HG03575 (cell line): ENCODE measurements at regions not wholly inside any gene's neighbourhood (a gene's known extent, or its start where the extent isn't known, plus 50 kb on each side); places are given as distances from the start of the nearest gene placed in this dataset.
"Not testable (repeated sequence)": the region's sequence is repeated elsewhere in the genome, so short reads cannot be mapped to it uniquely, and the experiment has no call there.

Experiments
- ATAC-seq: cut with Tn5 transposase; IDR thresholded peaks from one replicate; pipeline ENCODE4 v1.9.1; 2021; ENCODE audit not compliant: unreplicated experiment, insufficient number of reproducible peaks, low FRiP score; ENCODE audit errors: extremely low read depth

DNA sequence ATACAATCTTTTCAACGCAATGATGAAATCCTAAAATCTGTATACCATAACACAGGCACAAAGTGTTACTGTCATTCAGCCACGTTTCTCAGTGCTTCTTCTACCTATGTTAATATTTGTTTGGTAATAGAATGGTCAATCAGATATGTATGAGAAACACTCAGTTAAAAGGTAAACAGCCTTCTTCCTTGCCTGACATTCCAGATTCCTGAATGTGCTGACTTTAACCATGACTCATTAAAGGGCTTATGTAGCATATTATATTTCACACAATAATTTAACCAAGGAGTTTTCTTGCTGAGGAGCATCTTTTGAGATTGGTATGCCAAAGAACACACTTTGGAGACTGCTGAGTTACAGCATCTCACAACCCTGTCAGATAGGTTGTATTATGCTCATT, 187.6 kb downstream of the CETN3 start:
- no peak for ATAC-seq

DNA sequence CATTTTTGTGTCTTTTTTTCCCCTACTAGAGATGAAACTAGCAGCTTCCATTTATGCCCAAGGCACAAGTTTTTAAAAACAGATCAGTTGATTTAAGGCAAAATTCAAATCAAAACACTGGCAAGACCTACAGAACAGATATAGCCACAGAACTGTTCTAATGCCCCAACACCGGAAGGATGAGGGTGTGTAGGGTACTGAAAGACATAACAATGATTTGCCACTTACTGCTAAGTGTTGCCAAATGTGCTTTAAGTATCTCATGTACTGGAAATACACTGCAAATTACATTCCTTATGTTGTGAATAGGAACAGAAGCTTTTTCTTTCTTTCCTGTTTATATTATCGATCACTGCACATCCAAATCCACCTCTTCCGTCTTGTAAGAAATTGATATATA, 189.0 kb downstream of the CETN3 start:
- no peak for ATAC-seq

DNA sequence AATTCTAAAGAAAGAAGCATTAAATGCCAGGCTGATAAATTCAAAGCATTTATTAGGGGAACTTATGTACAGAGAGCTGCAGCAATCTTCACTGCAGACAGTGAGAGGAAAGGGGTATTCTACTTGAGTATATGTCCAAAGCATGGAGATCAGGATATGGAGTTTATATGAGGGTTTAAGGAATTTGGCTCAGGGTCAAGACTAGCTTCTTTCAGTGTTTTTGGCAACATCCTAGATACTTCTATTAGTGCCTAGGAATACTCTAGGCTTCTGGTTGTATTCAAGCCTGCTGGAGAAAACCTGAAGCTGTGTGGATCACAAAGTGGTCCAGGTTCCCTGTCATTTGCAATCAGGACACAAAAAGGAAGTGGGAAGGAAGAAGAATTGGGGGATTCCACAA, 194.6 kb downstream of the CETN3 start:
- ATAC-seq, result no peak

DNA sequence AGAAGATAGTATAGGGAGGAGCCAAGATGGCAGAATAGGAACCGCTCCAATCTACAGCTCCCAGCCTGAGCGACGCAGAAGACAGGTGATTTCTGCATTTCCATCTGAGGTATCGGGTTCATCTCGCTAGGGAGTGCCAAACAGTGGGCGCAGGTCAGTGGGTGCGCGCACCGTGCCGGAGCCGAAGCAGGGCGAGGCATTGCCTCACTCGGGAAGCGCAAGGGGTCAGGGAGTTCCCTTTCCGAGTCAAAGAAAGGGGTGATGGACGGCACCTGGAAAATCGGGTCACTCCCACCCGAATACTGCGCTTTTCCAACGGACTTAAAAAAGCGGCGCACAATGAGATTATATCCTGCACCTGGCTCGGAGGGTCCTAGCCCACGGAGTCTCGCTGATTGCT, 201.2 kb downstream of the CETN3 start:
- not testable (repeated sequence) for ATAC-seq

DNA sequence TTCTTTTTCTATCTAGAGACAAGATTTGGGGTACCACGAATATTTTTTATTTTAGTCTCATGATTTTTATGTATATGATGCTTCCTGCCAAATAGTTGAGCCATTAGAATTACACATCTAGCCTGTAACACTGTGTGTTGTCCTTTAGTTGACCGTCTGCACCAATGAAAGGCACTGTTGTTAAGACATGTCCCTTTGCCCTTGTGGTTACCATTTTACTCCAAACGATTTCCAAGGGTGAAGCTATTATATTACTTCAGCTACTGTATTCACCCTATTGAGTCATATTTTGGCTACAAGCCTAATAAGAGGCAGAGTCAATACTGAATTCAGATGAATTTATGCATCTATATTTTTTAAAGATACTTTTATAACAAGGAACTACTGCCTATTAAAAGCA, 207.6 kb downstream of the CETN3 start:
- ATAC-seq, result no peak

DNA sequence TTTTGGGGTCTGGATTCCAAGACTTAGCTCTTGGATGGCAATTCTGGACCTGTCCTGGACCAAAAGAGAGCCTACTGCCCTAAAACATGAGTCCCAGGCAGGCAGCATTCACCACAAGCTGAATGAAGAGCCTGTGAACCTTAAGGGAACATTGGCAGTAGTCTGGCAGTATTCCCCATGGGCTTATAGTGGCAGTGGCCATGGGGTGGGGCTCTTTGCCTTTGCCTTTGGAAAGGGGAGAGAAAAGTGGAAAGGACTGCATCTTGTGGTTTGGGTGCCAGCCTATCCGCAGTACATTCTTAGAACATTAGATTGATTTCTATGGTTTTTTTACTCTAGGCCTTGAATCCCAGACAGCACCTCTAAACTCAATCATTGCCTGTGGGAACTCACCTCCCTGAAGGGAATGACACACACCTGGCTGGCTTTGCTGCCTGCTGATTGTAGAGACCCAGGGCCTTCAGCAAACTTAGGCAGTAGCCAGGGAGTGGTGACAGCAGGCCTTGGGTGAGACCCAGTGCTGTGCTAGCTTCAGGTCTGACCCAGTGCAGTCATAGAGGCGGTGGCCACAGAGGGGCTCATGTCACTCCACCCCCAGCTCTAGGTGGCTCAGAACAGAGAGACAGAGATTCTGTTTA, 216.3 kb downstream of the CETN3 start:
- no peak for ATAC-seq

DNA sequence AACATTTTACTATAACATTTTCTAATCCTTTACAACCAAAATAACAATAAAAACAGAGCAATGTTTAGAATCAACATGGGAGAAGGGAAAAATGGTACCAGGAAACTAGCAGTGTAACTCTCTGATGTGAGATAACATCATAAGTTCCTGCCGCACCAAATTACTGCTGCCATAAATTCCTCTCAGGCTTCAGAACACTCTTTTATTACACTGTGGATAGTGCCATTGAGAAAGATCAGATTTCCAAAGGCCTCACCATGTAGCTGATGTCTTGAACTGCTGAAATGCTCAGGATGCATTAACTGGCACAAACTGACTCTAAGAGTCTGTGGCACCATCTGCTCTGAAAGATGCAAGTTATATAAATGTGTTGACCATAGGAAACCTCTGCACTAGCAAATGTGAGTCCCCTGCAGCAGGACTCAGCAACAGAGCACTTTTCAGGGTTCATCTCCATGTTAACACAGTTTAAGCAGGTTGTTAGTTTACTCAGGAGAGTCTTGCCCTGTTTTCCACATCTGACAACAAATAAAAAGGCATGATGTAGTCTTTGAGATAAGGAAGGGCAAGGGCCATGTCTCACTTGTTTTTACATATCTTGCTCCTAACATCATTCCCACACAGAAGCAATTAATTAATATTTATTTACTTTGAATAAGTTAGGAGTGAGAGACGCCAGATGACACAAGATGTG, 218.1 kb downstream of the CETN3 start:
- no peak for ATAC-seq

DNA sequence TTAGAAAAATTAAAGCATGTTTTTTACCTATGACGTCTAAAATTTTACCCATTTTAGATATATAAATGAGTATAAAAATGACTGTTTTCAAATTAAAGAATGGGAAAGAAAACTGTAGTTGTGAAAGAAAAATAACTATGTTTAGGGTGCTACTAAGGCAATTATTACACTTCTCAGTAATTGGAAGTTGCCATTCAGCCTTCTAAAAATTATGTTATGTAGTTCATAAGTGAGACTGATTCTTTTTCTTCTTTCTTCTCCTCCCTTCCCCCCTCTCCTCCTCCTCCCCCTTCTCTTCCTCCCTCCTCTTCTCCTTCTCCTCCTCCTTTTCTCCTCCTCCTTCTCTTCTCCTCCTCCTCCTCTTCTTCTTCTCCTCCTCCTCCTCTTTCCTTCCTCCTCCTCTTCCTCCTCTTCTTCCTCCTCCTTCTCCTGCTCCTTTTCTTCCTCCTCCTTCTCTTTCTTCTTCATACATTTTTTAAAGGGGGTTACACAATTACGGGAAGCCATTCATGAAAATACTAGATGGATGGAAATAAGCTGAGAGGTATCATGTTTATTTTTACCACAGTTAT, 223.6 kb downstream of the CETN3 start:
- ATAC-seq, result no peak

DNA sequence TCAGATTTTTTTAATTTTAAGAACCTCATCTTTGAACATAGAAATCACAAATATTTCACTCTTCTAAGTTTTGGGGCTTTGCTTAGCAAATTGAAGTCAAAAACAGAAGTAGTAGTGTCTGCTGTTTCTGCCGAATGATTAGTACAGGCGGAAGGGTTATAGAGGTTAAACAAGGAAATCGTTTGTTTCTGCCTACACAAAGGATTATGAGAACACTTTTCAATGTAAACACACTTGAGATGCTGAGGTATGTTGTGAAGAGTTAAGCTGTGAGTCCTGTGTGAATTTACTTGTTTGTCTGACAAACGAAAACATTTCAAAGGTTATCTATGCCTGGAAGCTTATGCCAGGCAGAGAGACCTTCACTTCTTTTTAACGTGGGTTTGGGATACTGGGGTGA, 224.8 kb downstream of the CETN3 start:
- ATAC-seq, result no peak

DNA sequence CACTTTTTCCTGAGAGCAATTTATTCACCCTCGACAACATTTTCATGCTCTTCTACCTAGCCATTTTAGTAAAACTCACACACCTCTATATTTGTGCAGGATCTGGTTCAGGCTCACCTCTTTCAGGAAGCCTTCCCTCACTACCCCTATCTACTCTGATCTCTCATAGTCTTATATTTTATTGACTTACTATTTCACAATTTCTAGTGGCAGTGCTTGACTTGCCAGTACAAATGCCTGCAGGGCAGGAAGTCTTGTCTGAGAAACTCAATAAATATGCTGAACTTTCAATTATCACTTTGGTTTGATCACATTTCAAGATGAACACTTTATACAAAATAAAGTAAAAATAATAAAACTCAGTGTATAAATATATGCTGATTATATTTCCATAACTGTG, 226.8 kb downstream of the CETN3 start:
- ATAC-seq, result no peak

DNA sequence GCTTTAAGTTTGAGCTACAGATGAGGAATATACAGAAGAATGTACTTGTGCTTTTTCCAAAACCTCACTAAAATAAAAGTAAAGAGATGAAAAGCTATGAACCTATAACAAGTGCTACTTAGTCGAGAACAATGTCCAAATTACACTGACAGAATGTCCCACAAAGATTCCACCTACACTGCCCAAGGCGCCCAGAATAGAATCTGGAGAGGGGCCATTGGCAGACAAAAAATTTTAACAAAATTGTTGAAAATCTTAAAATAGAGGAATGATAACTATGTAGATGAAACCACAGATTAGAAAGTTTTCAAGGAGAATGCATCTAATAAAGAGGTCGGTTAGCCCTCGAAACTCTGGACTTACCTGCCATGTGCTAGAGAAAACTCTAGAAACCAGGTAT, 235.3 kb downstream of the CETN3 start:
- ATAC-seq, result no peak

DNA sequence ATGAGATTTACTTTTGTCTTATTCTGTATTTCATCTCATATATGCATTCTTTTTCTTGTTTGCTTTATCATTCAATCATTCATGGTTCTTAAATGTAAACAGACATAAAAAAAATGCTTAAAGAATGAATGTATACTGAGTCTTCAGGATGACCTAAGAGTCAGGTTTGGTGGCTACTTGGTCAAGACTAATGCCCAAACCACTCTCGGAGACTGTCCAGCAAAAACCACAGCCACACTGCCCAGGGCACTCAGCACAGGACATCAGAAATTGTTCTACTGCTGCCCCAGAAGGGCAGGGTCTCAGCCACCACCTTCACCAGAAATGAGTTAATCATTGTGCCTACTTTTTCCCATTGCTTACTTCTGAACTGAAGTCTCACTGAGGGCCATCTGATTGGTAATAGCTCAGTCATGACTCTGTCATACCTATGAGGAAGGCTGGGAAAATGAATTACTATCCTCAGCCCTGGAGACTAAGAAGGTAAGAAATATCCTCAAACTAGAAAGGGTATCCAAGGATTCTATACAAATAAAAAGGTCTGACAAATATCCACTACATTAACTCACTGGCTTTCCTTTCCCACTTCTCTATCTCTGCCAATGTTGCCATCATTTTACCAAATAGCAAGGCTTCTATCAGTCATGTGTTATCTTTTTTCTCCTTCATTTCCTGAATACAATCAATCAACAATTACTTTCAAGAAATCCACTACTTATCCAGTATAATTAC, 236.1 kb downstream of the CETN3 start:
- no peak for ATAC-seq

DNA sequence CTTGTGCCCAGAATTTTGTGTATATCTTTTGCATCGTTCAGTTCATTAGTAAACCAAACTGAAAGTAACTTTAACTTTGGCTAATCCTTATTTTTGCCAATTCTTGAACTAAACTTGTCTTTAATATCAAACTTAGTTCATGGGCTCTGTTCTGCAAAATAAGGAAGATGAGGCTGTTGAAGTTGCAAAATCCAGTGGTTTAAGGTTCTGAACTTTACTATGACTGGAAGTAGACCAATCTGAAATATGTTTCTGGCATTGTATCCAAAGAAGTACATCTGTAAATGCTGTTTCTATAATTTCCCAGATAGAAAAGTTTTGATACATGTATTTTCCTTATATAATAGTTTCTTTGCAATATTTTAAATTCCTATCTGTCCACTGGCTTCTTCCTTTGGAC, 238.1 kb downstream of the CETN3 start:
- no peak for ATAC-seq

DNA sequence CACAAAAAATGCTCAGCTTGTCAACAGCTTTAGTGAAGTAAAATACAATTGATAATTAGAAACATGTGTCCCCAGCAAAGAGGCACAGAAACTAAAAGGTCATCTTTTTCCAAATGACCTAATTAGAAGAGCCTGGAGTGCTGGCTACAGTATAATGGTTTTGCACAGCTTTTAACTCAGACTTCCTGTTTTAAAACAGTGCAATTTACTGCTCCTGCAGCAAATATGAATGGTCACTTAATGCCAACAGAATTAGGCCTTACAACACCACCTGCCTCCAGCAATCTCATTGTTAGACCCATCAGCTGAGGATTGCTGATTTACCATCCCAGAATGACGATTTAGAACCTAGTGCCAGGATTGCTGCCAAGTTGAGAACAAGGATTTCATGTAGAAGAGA, 239.3 kb downstream of the CETN3 start:
- no peak for ATAC-seq

DNA sequence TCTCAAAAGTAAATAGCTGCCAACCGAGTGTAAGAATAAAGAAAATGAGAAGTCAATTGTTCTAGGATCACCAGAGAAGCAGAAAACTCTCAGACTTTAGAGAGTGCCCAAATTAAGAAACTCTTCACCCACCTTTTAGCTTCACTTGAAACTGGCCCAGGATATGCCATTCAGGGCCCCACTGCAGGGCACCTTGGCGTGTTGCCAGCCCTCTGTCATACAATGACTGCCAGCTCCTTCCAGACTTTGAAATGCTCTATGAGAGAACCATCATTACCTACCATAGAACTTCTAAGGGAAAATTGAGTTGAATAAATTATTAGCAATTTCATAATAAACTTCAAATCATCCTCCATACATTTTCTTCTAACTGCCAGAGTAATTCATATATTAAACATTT, 240.5 kb downstream of the CETN3 start:
- ATAC-seq, result no peak

DNA sequence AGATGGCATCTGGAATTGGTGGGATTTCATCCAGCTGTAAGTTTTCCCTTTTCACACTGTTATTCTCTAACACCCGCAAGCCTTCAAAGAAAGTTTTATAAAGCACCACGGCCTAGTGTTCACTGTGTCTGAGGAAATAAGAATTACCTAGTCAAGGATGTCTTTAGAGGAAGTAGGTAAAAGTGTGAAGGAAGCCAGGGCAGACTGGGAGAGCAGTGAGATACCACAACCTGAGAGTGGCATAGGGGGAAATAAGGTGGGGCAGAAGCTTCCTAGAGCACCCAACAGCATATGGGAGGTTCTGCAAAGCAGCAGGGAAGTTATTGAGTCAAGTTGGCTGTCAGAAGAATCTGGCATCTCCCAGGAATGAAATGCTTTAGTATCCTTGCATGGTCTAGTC, 241.2 kb downstream of the CETN3 start:
- ATAC-seq, result no peak

DNA sequence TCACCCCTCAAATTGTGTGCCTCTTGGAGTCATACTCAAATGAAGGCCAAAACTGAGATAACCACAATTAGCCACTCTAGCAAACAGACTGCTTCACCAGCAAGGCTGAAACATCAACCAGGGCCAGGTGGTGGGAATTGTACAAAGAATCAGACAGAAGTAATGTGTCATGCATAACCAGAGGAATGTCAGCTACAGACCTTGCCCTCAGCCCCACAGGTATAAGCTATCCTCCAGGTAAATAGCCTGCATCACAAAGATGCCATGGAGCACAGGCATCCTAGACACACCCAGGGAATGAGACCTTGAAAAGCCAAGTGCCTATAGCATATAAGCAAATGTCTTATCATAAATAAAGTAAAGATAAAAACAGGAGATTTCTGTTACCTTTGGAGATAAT, 242.7 kb downstream of the CETN3 start:
- no peak for ATAC-seq

DNA sequence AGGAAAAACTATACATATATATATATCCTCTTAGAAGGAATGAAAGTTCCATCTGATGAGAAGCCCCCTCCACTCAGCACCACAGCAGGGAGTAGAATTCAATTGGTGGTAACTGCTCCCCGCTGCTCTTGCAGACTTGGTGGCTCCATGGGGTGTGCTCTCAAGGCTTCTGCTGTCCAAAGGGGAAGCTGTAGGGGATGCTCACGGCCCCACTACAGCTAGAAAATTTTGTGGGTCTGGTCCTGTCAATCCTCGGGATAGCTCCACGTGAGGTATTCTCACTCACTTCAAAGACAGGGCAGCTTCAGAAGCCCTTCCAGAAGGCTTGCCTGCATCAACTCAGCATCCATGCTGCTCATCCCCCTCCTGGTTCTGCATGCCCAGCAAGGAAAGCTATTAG, 247.2 kb downstream of the CETN3 start:
- ATAC-seq, result no peak

DNA sequence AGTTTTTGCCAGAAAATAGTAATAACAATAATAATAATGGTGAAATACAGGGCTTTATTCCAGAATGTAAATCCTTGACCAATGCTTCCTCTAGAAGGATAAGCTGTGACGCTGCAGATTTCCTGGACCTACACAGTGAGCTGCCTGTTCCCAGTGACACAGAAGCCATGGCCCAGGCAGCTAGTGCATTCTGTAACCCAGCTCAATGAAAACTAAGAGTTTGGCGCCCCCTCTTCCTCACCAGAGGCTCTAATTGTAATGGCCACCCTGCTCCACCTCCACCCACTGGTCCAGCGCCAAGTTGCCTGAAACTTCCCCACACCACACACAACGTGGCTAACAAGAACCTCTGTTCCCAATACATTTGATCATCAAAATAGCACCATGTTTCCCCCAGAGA, 248.1 kb downstream of the CETN3 start:
- no peak for ATAC-seq

DNA sequence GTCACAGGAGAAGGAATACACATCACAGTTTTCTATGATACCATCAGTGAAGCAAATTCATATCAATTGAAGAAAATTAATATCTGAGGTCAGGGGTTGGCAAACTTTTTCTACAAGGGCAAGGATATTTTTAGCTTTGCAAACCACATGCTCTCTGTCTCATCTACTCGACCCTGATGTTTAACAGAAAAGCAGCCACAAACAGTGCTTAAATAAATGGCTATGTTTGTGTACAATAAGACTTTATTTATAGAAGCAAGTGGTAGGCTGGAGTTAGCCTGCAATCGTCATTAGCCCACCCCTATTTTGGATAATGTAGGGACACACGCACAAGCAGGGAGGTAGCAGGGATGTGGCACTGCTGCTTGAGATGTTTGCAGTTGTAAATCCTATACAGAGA, 251.4 kb downstream of the CETN3 start:
- ATAC-seq, result no peak
